Neuronal stem cell (in vitro differentiated cells): ENCODE measurements at regions not wholly inside any gene's neighbourhood (a gene's known extent, or its start where the extent isn't known, plus 50 kb on each side); places are given as distances from the start of the nearest gene placed in this dataset.

Source experiments
- DNase-seq: peaks from one replicate; pipeline ENCODE4 v3.0.0-alpha.2; 2013; ENCODE audit warnings: low spot score
- H2AFZ ChIP-seq: one replicate; pipeline ENCODE4 v1.6.1; 2013; ENCODE audit warnings: mild to moderate bottlenecking, low read length, inconsistent platforms
- H2AK5ac ChIP-seq: 2 replicates; pipeline ENCODE4 v1.6.1; 2013; ENCODE audit warnings: low read depth, mild to moderate bottlenecking, inconsistent platforms, low read length, moderate library complexity, mixed read lengths
- H2BK120ac ChIP-seq: 2 replicates; pipeline ENCODE4 v1.6.1; 2013; ENCODE audit warnings: low read depth, mild to moderate bottlenecking, inconsistent platforms, low read length, moderate library complexity, mixed read lengths
- H2BK12ac ChIP-seq: one replicate; pipeline ENCODE4 v1.6.1; 2013; ENCODE audit warnings: low read length, inconsistent platforms
- H2BK15ac ChIP-seq: 2 replicates; pipeline ENCODE4 v1.6.1; 2013; ENCODE audit warnings: mild to moderate bottlenecking, low read length, inconsistent platforms, mixed read lengths
- H2BK5ac ChIP-seq: one replicate; pipeline ENCODE4 v1.6.1; 2013; ENCODE audit warnings: inconsistent platforms, mild to moderate bottlenecking, low read length, moderate library complexity
- H3K14ac ChIP-seq: one replicate; pipeline ENCODE4 v1.6.1; 2013; ENCODE audit warnings: low read length, inconsistent platforms
- H3K18ac ChIP-seq: 2 replicates; pipeline ENCODE4 v1.6.1; 2013; ENCODE audit warnings: low read length, inconsistent platforms
- H3K23ac ChIP-seq: 2 replicates; pipeline ENCODE4 v1.6.1; 2013; ENCODE audit warnings: low read depth, mild to moderate bottlenecking, mixed read lengths, low read length, inconsistent platforms; ENCODE audit not compliant: poor library complexity
- H3K27ac ChIP-seq: replicated peaks from 3 replicates; pipeline ENCODE4 v1.5.1; 2013; ENCODE audit warnings: low read length, inconsistent platforms
- H3K27me3 ChIP-seq, 3 experiments: 2 replicates each; pipeline ENCODE4 v1.6.1; 2013; ENCODE audit warnings: low read length in 3 of 3, mild to moderate bottlenecking in 2 of 3, inconsistent platforms in 1 of 3, low read depth in 1 of 3, mixed read lengths in 1 of 3, moderate library complexity in 1 of 3; ENCODE audit not compliant: control insufficient read depth in 3 of 3, insufficient read depth in 3 of 3
- H3K36me3 ChIP-seq, 2 donors: replicated peaks in 1 of 2; 2 replicates each; pipeline ENCODE4 v1.6.1; 2013; ENCODE audit warnings: low read length in 2 of 2; ENCODE audit not compliant: control insufficient read depth in 2 of 2, insufficient read depth in 2 of 2
- H3K4ac ChIP-seq: 2 replicates; pipeline ENCODE4 v1.6.1; 2013; ENCODE audit warnings: inconsistent platforms, mild to moderate bottlenecking, low read length, moderate library complexity
- H3K4me1 ChIP-seq, 2 donors: 1 replicate in 1 of 2; 2 replicates in 1 of 2; pipeline ENCODE4 v1.6.1; 2013; ENCODE audit warnings: low read length in 2 of 2, low read depth in 1 of 2; ENCODE audit not compliant: control insufficient read depth in 2 of 2, insufficient read depth in 1 of 2
- H3K4me2 ChIP-seq: one replicate; pipeline ENCODE4 v1.6.1; 2013; ENCODE audit warnings: mild to moderate bottlenecking, low read length, inconsistent platforms; ENCODE audit not compliant: insufficient read depth, poor library complexity, severe bottlenecking
- H3K4me3 ChIP-seq, 2 donors: 2 replicates each; pipeline ENCODE4 v1.5.1; 2013; ENCODE audit warnings: low read length in 2 of 2, mild to moderate bottlenecking in 2 of 2, inconsistent platforms in 1 of 2, moderate library complexity in 1 of 2
- H3K79me1 ChIP-seq: one replicate; pipeline ENCODE4 v1.6.1; 2013; ENCODE audit warnings: low read depth, mild to moderate bottlenecking, inconsistent platforms, low read length, moderate library complexity
- H3K9ac ChIP-seq: one replicate; pipeline ENCODE4 v1.6.1; 2013; ENCODE audit warnings: mild to moderate bottlenecking, low read depth, low read length, inconsistent platforms; ENCODE audit not compliant: poor library complexity
- H3K9me3 ChIP-seq, 2 donors: replicated peaks in 1 of 2; 2 replicates each; pipeline versions ENCODE3 to v1.6.1; 2013; ENCODE audit warnings: low read length in 2 of 2, mild to moderate bottlenecking in 2 of 2, inconsistent platforms in 1 of 2, low read depth in 1 of 2, mixed read lengths in 1 of 2, moderate library complexity in 1 of 2; ENCODE audit not compliant: control insufficient read depth in 2 of 2, insufficient read depth in 1 of 2
- H4K8ac ChIP-seq: one replicate; pipeline ENCODE4 v1.6.1; 2013; ENCODE audit warnings: low read depth, mild to moderate bottlenecking, inconsistent platforms, low read length, moderate library complexity
- H4K91ac ChIP-seq: one replicate; pipeline ENCODE4 v1.6.1; 2013; ENCODE audit warnings: low read length, low read depth, mild to moderate bottlenecking, inconsistent platforms; ENCODE audit not compliant: poor library complexity
- WGBS, 2 donors: extraction: QIAGEN DNeasy Blood & Tissue Kit; methylation state at CpG; one replicate each; pipeline ENCODE4 v1.1.7; 2013; ENCODE audit warnings: missing lambda C conversion rate in 2 of 2, mixed read lengths in 1 of 2; ENCODE audit not compliant: insufficient read length in 2 of 2, insufficient replicate concordance in 1 of 2; ENCODE audit errors: extremely low coverage in 2 of 2; 5-methylcytosine and 5-hydroxymethylcytosine counted together

DNA sequence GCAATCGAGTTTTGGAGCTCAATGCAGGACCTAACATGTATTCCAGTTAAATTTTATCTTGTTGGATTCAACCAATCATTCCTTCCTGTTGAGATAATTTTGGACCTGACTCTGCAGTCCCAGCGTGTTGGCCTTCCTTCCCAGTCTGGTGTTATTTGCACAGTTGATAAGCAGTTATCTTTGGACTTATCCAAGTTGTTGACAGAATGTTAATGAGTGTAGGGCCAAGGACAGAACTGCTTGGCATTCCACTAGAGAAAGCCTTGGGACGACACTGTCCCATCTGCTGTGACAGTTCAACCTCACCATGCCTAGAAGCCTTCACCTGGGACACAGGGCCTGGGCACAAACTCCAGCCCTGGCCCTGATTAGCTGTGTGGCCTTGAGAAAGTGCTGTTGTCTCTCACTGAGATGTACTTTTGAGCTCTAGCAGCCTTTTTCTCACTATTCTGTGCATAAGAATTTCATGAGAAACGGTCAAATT lies 104.1 kb upstream of the SLC25A33 start:
- H3K4me1 ChIP-seq = peaks cover 0 to 4% of the 10 kb centered on the region in 2 donors
- no peak overlapping the region for H3K23ac ChIP-seq
- H2BK5ac ChIP-seq = no peak overlapping the region
- H3K27me3 ChIP-seq = peaks cover 0 to 15% (median 0%) of the 10 kb centered on the region in 3 experiments
- no peak overlapping the region for H3K14ac ChIP-seq
- H3K9me3 ChIP-seq = no peaks in the 10 kb centered on the region
- H3K27ac ChIP-seq = no peak overlapping the region
- H3K9ac ChIP-seq = no peak overlapping the region
- no peak overlapping the region for H2AFZ ChIP-seq
- H2BK12ac ChIP-seq = no peak overlapping the region
- no peak overlapping the region for H2BK120ac ChIP-seq
- no peak for DNase-seq
- no peak overlapping the region for H2AK5ac ChIP-seq
- H2BK15ac ChIP-seq = no peak overlapping the region
- H3K36me3 ChIP-seq = no peaks in the 10 kb centered on the region
- no peak overlapping the region for H3K4me3 ChIP-seq
- no peak overlapping the region for H4K8ac ChIP-seq
- H3K18ac ChIP-seq = no peak overlapping the region
- H3K4ac ChIP-seq = no peak overlapping the region
- no peaks in the 10 kb centered on the region for H3K79me1 ChIP-seq
- no peak overlapping the region for H3K4me2 ChIP-seq
- no peak overlapping the region for H4K91ac ChIP-seq
- WGBS, 2 donors = no CpG with 5 or more reads among the region's 4 CpGs

DNA sequence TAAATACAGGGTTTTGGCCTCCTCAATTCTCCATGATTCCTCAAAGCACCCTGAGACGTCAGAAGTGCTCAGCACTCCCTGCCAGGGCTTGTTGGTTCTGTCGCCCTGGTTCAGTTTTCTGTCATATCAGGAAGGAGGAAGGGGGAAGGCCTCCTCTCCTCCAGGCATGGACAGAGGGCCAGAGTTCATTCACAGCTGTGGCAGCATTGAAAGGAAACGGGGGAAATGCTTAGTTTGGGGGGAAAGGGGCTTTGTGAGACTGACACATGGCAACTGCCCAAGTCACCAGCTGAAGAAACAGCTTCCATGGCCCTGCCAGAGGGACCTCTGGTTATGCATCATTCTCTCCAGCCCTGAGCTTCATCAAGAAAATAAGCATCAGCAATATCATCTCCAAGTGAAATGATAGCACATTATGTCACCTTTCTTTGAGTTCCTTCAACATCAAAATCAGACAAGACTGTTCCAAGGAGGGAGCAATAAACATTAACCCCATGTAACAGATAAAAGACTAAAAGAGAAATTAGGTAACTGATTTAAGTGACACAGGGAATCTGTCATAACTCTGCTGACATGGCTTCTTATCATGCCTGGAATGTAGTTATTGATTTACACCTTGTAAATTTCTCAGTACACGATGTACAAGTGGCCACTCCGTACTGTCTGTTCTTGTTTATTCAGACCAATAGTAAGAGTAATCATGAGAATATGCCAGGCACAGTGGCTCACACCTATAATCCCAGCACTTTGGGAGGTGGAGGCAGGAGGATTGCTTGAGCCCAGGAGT lies 103.2 kb upstream of the SLC25A33 start:
- H2AK5ac ChIP-seq = no peak overlapping the region
- H3K14ac ChIP-seq = no peak overlapping the region
- no peaks in the 10 kb centered on the region for H3K36me3 ChIP-seq
- peaks cover 0 to 4% of the 10 kb centered on the region in 2 donors for H3K4me1 ChIP-seq
- no peaks in the 10 kb centered on the region for H3K9me3 ChIP-seq
- H4K8ac ChIP-seq = no peak overlapping the region
- peaks cover 0 to 20% (median 0%) of the 10 kb centered on the region in 3 experiments for H3K27me3 ChIP-seq
- no peak overlapping the region for H3K27ac ChIP-seq
- H3K4ac ChIP-seq = no peak overlapping the region
- no peak for DNase-seq
- no peak overlapping the region for H2BK5ac ChIP-seq
- H2BK12ac ChIP-seq = no peak overlapping the region
- peak overlapping the region in 1 of 2 donors; percentile 22 for H3K4me3 ChIP-seq
- no CpG with 5 or more reads among the region's 5 CpGs for whole genome bisulfite sequencing, 2 donors
- no peak overlapping the region for H3K4me2 ChIP-seq
- H3K18ac ChIP-seq = no peak overlapping the region
- no peaks in the 10 kb centered on the region for H3K79me1 ChIP-seq
- H3K23ac ChIP-seq = no peak overlapping the region
- no peak overlapping the region for H4K91ac ChIP-seq
- H2AFZ ChIP-seq = no peak overlapping the region
- no peak overlapping the region for H2BK15ac ChIP-seq
- no peak overlapping the region for H3K9ac ChIP-seq
- H2BK120ac ChIP-seq = no peak overlapping the region

DNA sequence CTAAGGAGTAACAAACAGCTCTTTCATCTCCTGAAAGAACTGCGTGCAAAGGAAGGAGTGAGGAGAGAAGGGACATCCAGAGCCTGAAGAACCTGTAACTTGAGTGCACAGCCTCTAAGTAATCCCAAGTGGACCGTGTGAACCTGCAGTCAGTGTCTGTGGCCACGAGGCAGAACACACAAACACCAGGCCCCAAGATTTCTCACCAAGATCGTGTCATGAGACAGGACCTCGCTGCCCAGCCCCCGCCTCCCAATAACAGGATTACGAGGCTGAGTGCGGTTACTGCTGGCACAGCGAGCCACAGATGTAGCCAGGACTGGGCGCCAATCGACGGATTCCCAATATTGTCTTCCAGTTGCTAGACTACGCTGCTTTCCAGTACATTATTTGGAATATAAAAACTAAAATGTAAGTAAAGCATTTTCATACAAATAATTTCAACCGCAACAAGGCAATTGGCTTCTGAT lies 101.3 kb upstream of the SLC25A33 start:
- Histone ChIP-seq H3K4me3 (no peak overlapping the region), H4K8ac (no peak overlapping the region), H3K4me2 (no peak overlapping the region), H2AFZ (no peak overlapping the region), H3K23ac (no peak overlapping the region), H2BK12ac (no peak overlapping the region), H3K27me3 (peaks cover 0 to 30% (median 0%) of the 10 kb centered on the region in 3 experiments), H2BK5ac (no peak overlapping the region), H3K4me1 (peaks cover 0 to 4% of the 10 kb centered on the region in 2 donors), H2BK15ac (no peak overlapping the region), H3K36me3 (no peaks in the 10 kb centered on the region), H3K18ac (no peak overlapping the region), H3K9me3 (no peaks in the 10 kb centered on the region), H2AK5ac (no peak overlapping the region), H3K14ac (no peak overlapping the region), H3K9ac (no peak overlapping the region), H3K4ac (no peak overlapping the region), H2BK120ac (no peak overlapping the region), H3K79me1 (no peaks in the 10 kb centered on the region), H4K91ac (no peak overlapping the region), H3K27ac (no peak overlapping the region)
- WGBS, 2 donors = no CpG with 5 or more reads among the region's 14 CpGs
- no peak for DNase-seq

DNA sequence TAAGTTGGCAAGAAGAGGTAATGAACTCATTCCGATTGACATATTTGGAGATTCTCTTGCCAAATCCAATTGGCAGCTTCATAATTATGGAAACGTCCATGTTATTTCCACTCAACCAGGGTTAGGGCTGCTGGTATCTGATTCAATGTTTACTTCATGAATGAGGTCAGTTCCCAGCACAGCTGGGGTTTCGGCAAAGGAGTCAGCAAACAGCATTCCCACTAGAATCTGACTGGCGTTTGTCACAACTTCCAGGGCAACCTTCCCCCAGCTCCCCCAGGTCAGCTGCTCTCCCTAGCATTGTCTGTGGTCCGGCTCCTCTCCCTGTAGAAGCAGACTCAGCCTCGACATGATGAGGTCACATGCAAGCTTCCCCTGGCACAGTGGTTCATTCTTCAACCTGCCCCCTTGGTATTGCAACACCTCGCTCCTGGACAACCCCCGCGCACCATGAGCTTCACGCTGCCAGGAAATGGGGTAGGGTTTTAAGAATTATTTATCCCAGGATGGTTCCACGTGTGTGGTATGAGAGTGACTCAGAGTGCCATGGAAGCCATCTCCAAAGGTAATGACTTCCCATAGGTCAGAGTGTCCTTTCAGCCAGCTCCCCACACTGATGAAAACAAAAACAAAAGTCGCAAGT lies 100.7 kb upstream of the SLC25A33 start:
- H3K27ac ChIP-seq = no peak overlapping the region
- H3K23ac ChIP-seq = no peak overlapping the region
- no peak overlapping the region for H2BK12ac ChIP-seq
- H2AFZ ChIP-seq = no peak overlapping the region
- no peak overlapping the region for H3K4ac ChIP-seq
- no peak overlapping the region for H3K9ac ChIP-seq
- no peak overlapping the region for H2BK120ac ChIP-seq
- no peaks in the 10 kb centered on the region for H3K9me3 ChIP-seq
- H2AK5ac ChIP-seq = no peak overlapping the region
- H2BK15ac ChIP-seq = no peak overlapping the region
- no peaks in the 10 kb centered on the region for H3K36me3 ChIP-seq
- no peak overlapping the region for H4K91ac ChIP-seq
- H2BK5ac ChIP-seq = no peak overlapping the region
- peaks cover 0 to 3% of the 10 kb centered on the region in 2 donors for H3K4me1 ChIP-seq
- no peaks in the 10 kb centered on the region for H3K79me1 ChIP-seq
- no peak overlapping the region for H3K4me3 ChIP-seq
- H3K4me2 ChIP-seq = no peak overlapping the region
- H3K18ac ChIP-seq = no peak overlapping the region
- H4K8ac ChIP-seq = no peak overlapping the region
- DNase-seq = no peak
- no CpG with 5 or more reads among the region's 12 CpGs for WGBS, 2 donors
- no peak overlapping the region for H3K14ac ChIP-seq
- peaks cover 0 to 30% (median 0%) of the 10 kb centered on the region in 3 experiments for H3K27me3 ChIP-seq
